Liver (tissue), 7 donors: ENCODE measurements at regions not wholly inside any gene's neighbourhood (a gene's known extent, or its start where the extent isn't known, plus 50 kb on each side); places are given as distances from the start of the nearest gene placed in this dataset.

ENCODE experiments used
- DNase-seq: peaks from one replicate; pipeline ENCODE4 v3.0.0-alpha.2; 2017; ENCODE audit warnings: low spot score
- H3K27ac ChIP-seq, 2 donors: one replicate each; pipeline ENCODE4 v1.7.0; 2013; ENCODE audit warnings: inconsistent platforms in 2 of 2, low read length in 2 of 2, control low read depth in 1 of 2, low read depth in 1 of 2, mild to moderate bottlenecking in 1 of 2
- H3K27me3 ChIP-seq, 4 donors: one replicate each; pipeline versions ENCODE4 v1.6.1 to v1.7.0; 2013; ENCODE audit warnings: low read length in 3 of 4, inconsistent platforms in 1 of 4, mild to moderate bottlenecking in 1 of 4, moderate library complexity in 1 of 4; ENCODE audit not compliant: control insufficient read depth in 4 of 4, insufficient read depth in 4 of 4
- H3K36me3 ChIP-seq, 4 donors: one replicate each; pipeline versions ENCODE4 v1.6.1 to v1.7.0; 2013; ENCODE audit warnings: low read length in 3 of 4, mild to moderate bottlenecking in 3 of 4, low read depth in 1 of 4, moderate library complexity in 1 of 4; ENCODE audit not compliant: control insufficient read depth in 4 of 4, insufficient read depth in 3 of 4
- H3K4me1 ChIP-seq, 4 donors: one replicate each; pipeline versions ENCODE4 v1.6.1 to v1.7.0; 2013; ENCODE audit warnings: low read length in 3 of 4, mild to moderate bottlenecking in 3 of 4, moderate library complexity in 1 of 4; ENCODE audit not compliant: control insufficient read depth in 4 of 4, insufficient read depth in 4 of 4
- H3K4me3 ChIP-seq, 3 donors: one replicate each; pipeline versions ENCODE4 v1.6.1 to v1.7.0; 2013; ENCODE audit warnings: low read length in 3 of 3, control low read depth in 1 of 3, low read depth in 1 of 3, mild to moderate bottlenecking in 1 of 3
- H3K9ac ChIP-seq, 2 donors: one replicate each; pipeline ENCODE4 v1.7.0; 2013; ENCODE audit warnings: low read length in 2 of 2, mild to moderate bottlenecking in 2 of 2, moderate library complexity in 2 of 2, control low read depth in 1 of 2, low read depth in 1 of 2
- H3K9me3 ChIP-seq, 4 donors: one replicate each; pipeline versions ENCODE4 v1.6.1 to v1.7.0; 2013; ENCODE audit warnings: low read length in 3 of 4; ENCODE audit not compliant: control insufficient read depth in 4 of 4
- ATF3 ChIP-seq: IDR thresholded peaks from 2 replicates; pipeline ENCODE4 v1.6.1; 2016; ENCODE audit warnings: antibody characterized with exemption
- EGR1 ChIP-seq, 2 donors: IDR thresholded peaks; 2 replicates each; pipeline ENCODE4 v1.6.1; 2016 to 2018; ENCODE audit warnings: antibody characterized with exemption in 2 of 2, low read depth in 2 of 2
- FOXA1 ChIP-seq: IDR thresholded peaks from 2 replicates; pipeline ENCODE4 v1.6.1; 2016; ENCODE audit warnings: antibody characterized with exemption
- FOXA2 ChIP-seq: IDR thresholded peaks from 2 replicates; pipeline ENCODE4 v1.6.1; 2016; ENCODE audit warnings: antibody characterized with exemption
- GABPA ChIP-seq, 2 donors: IDR thresholded peaks in 1 of 2; conservative IDR thresholded peaks in 1 of 2; 2 replicates each; pipeline ENCODE4 v1.6.1; 2016; ENCODE audit warnings: antibody characterized with exemption in 2 of 2, mild to moderate bottlenecking in 1 of 2, moderate library complexity in 1 of 2
- HNF4G ChIP-seq: IDR thresholded peaks from 2 replicates; pipeline ENCODE4 v1.6.1; 2016; ENCODE audit warnings: antibody characterized with exemption
- JUND ChIP-seq, 2 donors: IDR thresholded peaks; 2 replicates each; pipeline ENCODE4 v1.6.1; 2016; ENCODE audit warnings: antibody characterized with exemption in 2 of 2
- MAX ChIP-seq: IDR thresholded peaks from 2 replicates; pipeline ENCODE4 v1.6.1; 2016; ENCODE audit warnings: antibody characterized with exemption
- NR2F2 ChIP-seq: IDR thresholded peaks from 2 replicates; pipeline ENCODE4 v1.6.1; 2016; ENCODE audit warnings: antibody characterized with exemption
- RAD21 ChIP-seq, 2 donors: IDR thresholded peaks; 2 replicates each; pipeline ENCODE4 v1.6.1; 2016; ENCODE audit warnings: antibody characterized with exemption in 2 of 2, mild to moderate bottlenecking in 2 of 2
- REST ChIP-seq: IDR thresholded peaks from 2 replicates; pipeline ENCODE4 v1.6.1; 2016; ENCODE audit warnings: antibody characterized with exemption, mild to moderate bottlenecking
- RXRA ChIP-seq, 2 donors: IDR thresholded peaks; 2 replicates each; pipeline ENCODE4 v1.6.1; 2017 to 2018; ENCODE audit warnings: antibody characterized with exemption in 2 of 2, mild to moderate bottlenecking in 1 of 2
- SP1 ChIP-seq: IDR thresholded peaks from 2 replicates; pipeline ENCODE4 v1.6.1; 2018; ENCODE audit warnings: antibody characterized with exemption, mild to moderate bottlenecking
- TAF1 ChIP-seq: conservative IDR thresholded peaks from 2 replicates; pipeline ENCODE4 v1.6.1; 2016; ENCODE audit warnings: antibody characterized with exemption, mild to moderate bottlenecking
- ZBTB33 ChIP-seq: IDR thresholded peaks from 2 replicates; pipeline ENCODE4 v1.6.1; 2016; ENCODE audit warnings: antibody characterized with exemption
- WGBS: extraction: QIAGEN DNeasy Blood & Tissue Kit; methylation state at CpG from one replicate; pipeline ENCODE4 v1.1.7; 2013; 5-methylcytosine and 5-hydroxymethylcytosine counted together
- donor health status: healthy.
- donor health status: healthy.
- donor health status: healthy.
- donor health status: healthy.

- Histone ChIP-seq H3K9ac (no peak overlapping the region), H3K9me3 (peaks cover 0 to 4% (median 0%) of the 10 kb centered on the region in 4 donors), H3K4me3 (no peak overlapping the region), H3K27ac (no peak overlapping the region), H3K36me3 (no peaks in the 10 kb centered on the region), H3K4me1 (no peaks in the 10 kb centered on the region), H3K27me3 (no peaks in the 10 kb centered on the region)
- 95% methylated on average over 9 of the region's 9 CpGs for WGBS
- no peak for DNase-seq
- no peak for TF ChIP-seq HNF4G
- TF ChIP-seq JUND (IDR thresholded peaks at IDR 0.05), result no peak
Observed at GRCh38 chr2:217723981-217724380, 278.8 kb downstream of the TNS1 start.

- peaks cover 0 to 4% (median 0%) of the 10 kb centered on the region in 4 donors for H3K9me3 ChIP-seq
- H3K9ac ChIP-seq, result no peak overlapping the region
- H3K27ac ChIP-seq, result no peak overlapping the region
- TF ChIP-seq GABPA (IDR thresholded peaks at IDR 0.05 in 1 of 2, conservative IDR thresholded peaks at IDR 0.05 in 1 of 2) (no peak), EGR1 (IDR thresholded peaks at IDR 0.05; ENCODE audit: low read depth in 2 of 2) (no peak), RAD21 (IDR thresholded peaks at IDR 0.05) (no peak), ATF3 (no peak), REST (no peak), MAX (no peak), SP1 (no peak), TAF1 (no peak), JUND (IDR thresholded peaks at IDR 0.05) (no peak), RXRA (IDR thresholded peaks at IDR 0.05) (no peak)
- H3K36me3 ChIP-seq, result no peaks in the 10 kb centered on the region
- H3K4me3 ChIP-seq, result no peak overlapping the region
- WGBS, result 91% methylated on average over 9 of the region's 9 CpGs
- H3K4me1 ChIP-seq, result no peaks in the 10 kb centered on the region
- no peak for DNase-seq
- no peaks in the 10 kb centered on the region for H3K27me3 ChIP-seq
Observed at GRCh38 chr2:217722883-217723472, 279.8 kb downstream of the TNS1 start.

GRCh38 chr2:217717646-217718045 is 285.1 kb downstream of the TNS1 start:
- no peaks in the 10 kb centered on the region for H3K36me3 ChIP-seq
- 96% methylated on average over 10 of the region's 10 CpGs for WGBS
- no peak overlapping the region for H3K27ac ChIP-seq
- no peak overlapping the region for H3K4me3 ChIP-seq
- DNase-seq, result no peak
- peaks cover 0 to 6% (median 1%) of the 10 kb centered on the region in 4 donors for H3K4me1 ChIP-seq
- H3K9ac ChIP-seq, result no peak overlapping the region
- H3K27me3 ChIP-seq, result no peaks in the 10 kb centered on the region
- H3K9me3 ChIP-seq, result peaks cover 0 to 4% (median 0%) of the 10 kb centered on the region in 4 donors
- TF ChIP-seq GABPA (IDR thresholded peaks at IDR 0.05 in 1 of 2, conservative IDR thresholded peaks at IDR 0.05 in 1 of 2) (no peak), NR2F2 (no peak), EGR1 (IDR thresholded peaks at IDR 0.05; ENCODE audit: low read depth in 2 of 2) (no peak), HNF4G (no peak), FOXA2 (no peak), FOXA1 (no peak), RAD21 (IDR thresholded peaks at IDR 0.05) (no peak), ZBTB33 (no peak), REST (no peak), RXRA (IDR thresholded peaks at IDR 0.05) (no peak), JUND (IDR thresholded peaks at IDR 0.05) (no peak), SP1 (no peak), ATF3 (no peak), TAF1 (no peak)
